Colon (tissue), 2 donors: ENCODE measurements at regions not wholly inside any gene's neighbourhood (a gene's known extent, or its start where the extent isn't known, plus 50 kb on each side); places are given as distances from the start of the nearest gene placed in this dataset.
"Not testable (repeated sequence)": the region's sequence is repeated elsewhere in the genome, so short reads cannot be mapped to it uniquely, and the experiment has no call there.

Source experiments
- FAIRE-seq: peaks from 2 replicates; lab custom pipeline; 2012; peaks lifted over from hg19 to GRCh38; lab: Jason Lieb, UNC
- donor health status: control.
- donor health status: control.

GRCh38 chr2:175350105-175350504, 168.6 kb upstream of the ATP5MC3 start:
- no peak for FAIRE-seq

GRCh38 chr2:175342085-175342484, 160.6 kb upstream of the ATP5MC3 start:
- FAIRE-seq, result no peak

- FAIRE-seq, result no peak
These were observed 148.7 kb upstream of the ATP5MC3 start for GRCh38 chr2:175330195-175330594.

GRCh38 chr2:175326801-175327200, 145.3 kb upstream of the ATP5MC3 start:
- FAIRE-seq, result no peak

DNA sequence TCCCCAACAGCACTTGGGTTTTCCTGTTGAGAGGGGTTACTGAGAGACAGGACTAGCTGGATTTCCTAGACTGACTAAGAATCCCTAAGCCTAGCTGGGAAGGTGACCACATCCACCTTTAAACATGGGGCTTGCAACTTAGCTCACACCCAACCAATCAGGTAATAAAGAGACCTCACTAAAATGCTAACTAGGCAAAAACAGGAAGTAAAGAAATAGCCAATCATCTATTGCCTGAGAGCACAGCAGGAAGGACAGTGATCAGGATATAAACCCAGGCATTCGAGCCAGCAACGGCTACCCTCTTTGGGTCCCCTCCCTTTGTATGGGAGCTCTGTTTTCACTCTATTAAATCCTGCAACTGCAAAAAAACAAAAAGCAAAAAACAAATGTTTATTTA, 144.7 kb upstream of the ATP5MC3 start:
- FAIRE-seq, result not testable (repeated sequence)

DNA sequence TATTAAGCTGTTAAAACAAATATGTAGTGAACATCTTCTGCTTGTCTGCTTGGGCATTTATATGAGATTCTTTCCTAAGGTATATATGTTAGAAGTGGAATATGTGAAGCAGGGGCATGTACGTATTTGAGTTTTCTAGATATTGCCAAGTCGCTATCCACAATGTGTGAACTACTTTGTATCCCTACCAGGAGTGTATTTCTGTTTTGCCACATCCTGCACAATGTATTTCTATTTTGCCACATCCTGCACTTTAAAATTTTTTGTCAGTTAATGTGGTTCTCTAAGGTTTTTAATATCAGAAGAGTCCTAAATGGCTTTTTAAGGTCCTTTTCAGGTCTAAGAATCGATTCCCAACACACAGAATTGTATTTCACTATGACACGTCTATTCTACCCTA, 141.7 kb upstream of the ATP5MC3 start:
- FAIRE-seq, result no peak

GRCh38 chr2:175318542-175318941, 137.0 kb upstream of the ATP5MC3 start:
- no peak for FAIRE-seq

DNA sequence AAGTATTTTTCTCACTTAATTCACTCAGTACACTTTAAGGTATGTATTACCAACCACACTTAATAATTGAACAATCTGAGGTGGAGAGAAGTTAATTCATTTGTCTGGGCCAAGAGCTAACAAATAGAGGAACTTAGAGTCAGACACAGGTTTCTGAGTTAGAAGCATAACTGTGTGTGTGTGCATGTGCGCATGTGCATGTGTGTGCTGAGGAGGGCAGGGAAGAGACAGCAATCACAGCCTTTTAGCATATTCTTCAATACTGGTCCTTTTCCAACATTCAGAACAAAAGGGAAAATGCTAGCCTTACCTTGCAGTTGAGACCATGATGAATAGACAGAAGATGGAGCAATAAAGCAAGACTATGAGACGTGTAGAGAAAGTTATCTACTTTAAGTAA, 136.2 kb upstream of the ATP5MC3 start:
- no peak for FAIRE-seq

DNA sequence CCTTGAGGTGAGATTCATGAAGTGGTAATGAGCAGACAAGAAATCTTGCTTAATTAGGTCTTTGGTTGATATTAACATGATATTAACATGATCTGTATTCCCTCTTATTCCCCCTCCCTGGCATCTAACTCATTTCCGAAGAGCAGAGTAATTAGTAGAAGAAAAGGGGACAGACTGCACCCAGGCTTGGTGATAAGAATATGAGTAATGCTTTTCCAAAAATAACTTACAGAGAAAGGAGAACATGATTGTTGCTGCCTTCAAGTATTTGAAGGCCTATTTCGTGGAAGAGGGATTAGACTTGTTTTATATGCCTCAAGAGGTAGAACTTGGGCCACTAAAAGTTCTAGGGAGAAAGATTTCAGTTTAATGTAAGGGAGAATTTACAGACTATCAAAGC, 130.6 kb upstream of the ATP5MC3 start:
- no peak for FAIRE-seq

DNA sequence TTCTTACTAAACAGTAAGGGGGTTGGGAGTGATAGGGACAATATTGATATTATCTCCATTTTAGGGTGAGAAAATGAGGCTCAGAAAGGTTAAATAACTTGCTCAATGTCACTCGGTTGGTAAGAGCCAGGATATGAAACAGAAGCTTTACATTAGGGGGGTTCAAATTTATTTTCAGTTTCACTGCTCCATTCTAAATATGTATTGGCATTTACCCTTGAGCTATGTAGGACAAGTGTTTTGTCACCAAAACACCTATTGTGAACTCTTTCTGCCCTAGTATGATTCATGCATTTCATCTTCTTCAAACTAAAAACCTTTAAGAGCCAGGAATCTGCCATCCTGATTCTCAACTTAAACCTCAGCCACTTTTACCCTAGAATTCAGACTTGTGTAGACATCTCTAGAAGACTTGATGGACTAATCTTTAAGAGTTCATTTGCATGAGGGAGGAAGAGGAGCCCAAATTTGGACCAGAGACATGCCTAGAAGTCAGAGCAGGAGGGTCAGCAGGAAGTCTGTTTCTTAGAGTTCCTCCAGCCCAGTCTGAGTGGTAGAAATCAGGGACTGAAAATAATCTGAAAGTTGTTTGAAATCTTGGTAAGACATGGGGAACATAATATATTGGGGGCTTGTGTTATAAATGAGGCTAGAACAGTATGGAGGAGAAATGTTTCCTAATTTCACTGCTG, 129.4 kb upstream of the ATP5MC3 start:
- no peak for FAIRE-seq

- FAIRE-seq, result no peak
These were observed 128.3 kb upstream of the ATP5MC3 start for GRCh38 chr2:175309799-175310198.

- no peak for FAIRE-seq
These were observed 126.5 kb upstream of the ATP5MC3 start for GRCh38 chr2:175308005-175308404.

DNA sequence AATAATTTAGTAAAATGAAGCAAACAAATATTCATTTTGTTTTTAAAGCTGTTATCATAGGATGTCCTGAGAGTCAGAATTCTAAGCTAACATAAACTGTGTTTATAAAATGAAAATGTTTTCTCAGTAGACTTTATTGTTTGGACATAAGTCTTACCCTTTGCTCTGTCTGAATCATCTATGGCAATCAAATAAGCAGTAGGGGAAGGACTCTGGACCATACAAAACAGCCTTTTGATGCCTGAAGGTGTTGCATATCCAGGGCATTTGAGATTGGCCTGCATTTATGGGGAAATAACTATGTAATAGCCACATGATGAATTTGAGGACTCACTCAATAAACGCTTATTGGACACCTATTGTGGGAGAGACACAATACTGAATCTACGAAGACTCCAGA, 123.0 kb upstream of the ATP5MC3 start:
- FAIRE-seq, result no peak

- no peak for FAIRE-seq
These were observed 112.3 kb upstream of the ATP5MC3 start for GRCh38 chr2:175293776-175294175.

- no peak for FAIRE-seq
These were observed 111.7 kb upstream of the ATP5MC3 start for GRCh38 chr2:175293195-175293594.

GRCh38 chr2:175282886-175283285, 101.4 kb upstream of the ATP5MC3 start:
- FAIRE-seq, result no peak

GRCh38 chr2:175282300-175282699, 100.8 kb upstream of the ATP5MC3 start:
- no peak for FAIRE-seq

- FAIRE-seq, result no peak
These were observed 96.3 kb upstream of the ATP5MC3 start for GRCh38 chr2:175277772-175278171.

DNA sequence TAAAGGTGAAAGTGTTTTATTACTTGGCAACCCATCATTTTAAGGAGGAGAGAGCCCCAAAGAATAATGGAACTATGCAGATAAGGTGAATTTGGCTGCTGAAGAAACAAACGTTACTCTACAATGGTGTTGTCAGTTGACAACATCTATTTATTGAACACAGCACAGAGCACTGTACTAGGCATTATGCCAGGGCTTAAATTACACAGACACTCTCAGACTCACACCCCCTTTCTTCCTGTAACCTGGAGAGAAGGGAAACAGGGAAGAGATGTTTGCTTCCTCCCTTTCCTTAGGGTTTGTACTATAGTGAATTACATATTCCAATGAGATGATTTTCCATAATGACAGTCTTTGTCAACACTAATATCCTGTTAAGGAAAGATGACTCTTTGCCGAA, 94.0 kb upstream of the ATP5MC3 start:
- no peak for FAIRE-seq

- FAIRE-seq, result no peak
These were observed 77.7 kb upstream of the ATP5MC3 start for GRCh38 chr2:175259164-175259563.

DNA sequence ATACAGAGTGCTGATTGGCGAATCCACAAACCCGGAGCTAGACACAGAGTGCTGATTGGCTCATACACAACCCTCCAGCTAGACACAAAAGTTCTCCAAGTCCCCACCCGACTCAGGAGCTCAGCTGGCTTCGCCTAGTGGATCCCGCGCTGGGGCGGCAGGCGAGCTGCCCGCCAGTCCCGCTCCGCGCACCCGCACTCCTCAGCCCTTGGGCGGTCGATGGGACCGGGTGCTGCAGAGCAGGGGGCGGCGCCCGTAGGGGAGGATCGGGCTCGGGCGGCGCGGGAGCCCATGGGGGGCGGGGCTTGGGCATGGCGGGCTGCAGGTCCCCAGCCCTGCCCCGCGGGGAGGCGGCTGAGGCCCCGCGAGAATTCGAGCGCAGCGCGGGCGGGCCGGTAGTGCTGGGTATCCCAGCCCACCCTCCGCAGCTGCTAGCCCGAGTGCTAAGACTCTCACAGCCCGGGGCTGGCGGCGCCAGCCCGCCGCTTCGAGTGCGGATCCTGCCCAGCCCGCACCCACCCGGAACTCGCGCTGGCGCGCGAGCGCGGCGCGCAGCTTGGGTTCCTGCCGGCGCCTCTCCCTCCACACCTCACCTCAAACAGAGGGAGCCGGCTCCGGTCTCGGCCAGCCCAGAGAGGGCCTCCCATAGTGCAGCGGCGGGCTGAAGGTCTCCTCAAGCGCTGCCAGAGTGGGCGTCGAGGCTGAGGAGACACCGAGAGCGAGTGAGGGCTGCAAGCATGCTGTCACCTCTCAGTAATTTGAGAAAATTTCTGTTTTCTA, 75.5 kb upstream of the ATP5MC3 start:
- FAIRE-seq, result no peak

GRCh38 chr2:175256391-175256790, 74.9 kb upstream of the ATP5MC3 start:
- not testable (repeated sequence) for FAIRE-seq

DNA sequence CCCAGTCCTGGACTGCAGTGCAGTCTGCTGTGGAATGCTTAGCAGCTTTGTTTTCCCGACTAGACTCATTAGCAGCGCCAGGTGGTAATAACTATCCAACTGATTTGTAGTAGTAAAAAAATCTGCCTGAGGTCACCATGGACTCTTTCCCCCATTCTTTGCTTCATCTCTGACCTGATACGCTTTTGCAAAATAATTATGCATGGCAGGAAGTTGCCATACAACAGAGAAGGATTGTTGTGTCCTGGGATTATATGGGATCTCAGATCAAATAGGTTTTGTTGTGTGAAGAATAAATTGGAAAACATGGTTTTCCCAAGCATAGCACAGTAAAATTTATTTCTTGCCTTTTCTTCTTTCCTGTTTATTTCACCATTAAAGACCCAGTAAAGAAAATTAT, 72.4 kb upstream of the ATP5MC3 start:
- no peak for FAIRE-seq
